ENCODE measurements at regions not wholly inside any gene's neighbourhood (a gene's known extent, or its start where the extent isn't known, plus 50 kb on each side); places are given as distances from the start of the nearest gene placed in this dataset.

DNA sequence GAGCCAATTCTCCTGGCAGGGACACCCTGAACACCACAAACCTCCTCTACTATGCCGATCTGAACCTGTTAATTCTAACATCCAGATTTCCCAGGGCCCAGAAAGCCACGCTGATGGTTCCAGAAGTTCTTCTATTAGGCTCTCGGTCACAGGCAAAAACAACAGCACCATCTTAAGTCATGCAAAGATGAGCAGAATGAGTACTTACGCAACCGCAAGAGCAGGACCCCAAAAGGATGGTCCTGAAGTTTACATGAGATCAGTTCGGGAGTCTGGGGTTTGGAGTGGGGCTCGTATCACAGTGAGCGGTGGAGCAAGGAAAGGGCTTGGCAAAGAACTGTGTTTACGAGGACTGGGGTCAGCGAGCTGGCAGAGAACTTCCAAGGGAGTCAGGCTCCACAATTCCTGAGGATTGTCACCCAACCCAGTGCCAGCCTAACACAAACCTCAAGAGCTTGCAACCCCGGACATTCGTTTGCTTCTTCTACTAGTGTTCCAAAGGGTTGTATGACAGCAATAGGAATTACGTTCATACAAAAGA is 532.6 kb downstream of the TNS3 start:
- no peak for FAIRE-seq
- no peak overlapping the region for H4K8ac ChIP-seq (ENCODE audit: extremely low read depth, insufficient read depth, low read length)
- no peak overlapping the region for H2BK120ac ChIP-seq (replicated peaks; ENCODE audit: low read depth, low read length)

More for the DNA sequence above, 532.6 kb downstream of the TNS3 start:
- Histone ChIP-seq H3K9me3 (ENCODE audit: insufficient read depth in 2 of 2, low read depth in 1 of 2, low read length in 1 of 2) (no peaks in the 10 kb centered on the region), H2BK12ac (ENCODE audit: low read depth, low read length) (no peak overlapping the region), H4K5ac (ENCODE audit: insufficient read length, low read depth, low read length) (no peak overlapping the region), H2AK5ac (ENCODE audit: low read depth, low read length) (no peak overlapping the region), H3K27me3 (replicated peaks in 1 of 4; ENCODE audit: control insufficient read depth in 3 of 4, extremely low read depth in 1 of 4, insufficient read depth in 3 of 4, low read length in 3 of 4) (no peaks in the 10 kb centered on the region), H3K9ac (replicated peaks in 1 of 4; ENCODE audit: extremely low read depth in 1 of 4, low read depth in 3 of 4, low read length in 3 of 4) (no peak overlapping the region), H3K4me2 (ENCODE audit: insufficient read depth in 1 of 2, low read depth in 2 of 2, low read length in 2 of 2) (no peak overlapping the region), H3K79me1 (ENCODE audit: low read depth, low read length) (no peaks in the 10 kb centered on the region), H3K79me2 (ENCODE audit: control insufficient read depth in 1 of 2, insufficient read depth in 2 of 2, low read length in 2 of 2) (no peaks in the 10 kb centered on the region), H2BK20ac (ENCODE audit: low read length) (no peak overlapping the region), H2AFZ (ENCODE audit: low read length) (no peak overlapping the region), H3K56ac (replicated peaks; ENCODE audit: insufficient read length, low read depth, low read length) (no peak overlapping the region), H3K27ac (ENCODE audit: low read depth, low read length) (no peak overlapping the region), H3K4me3 (ENCODE audit: extremely low read depth in 1 of 4, insufficient read depth in 2 of 4, low read depth in 3 of 4, low read length in 4 of 4) (no peak overlapping the region), H3K14ac (ENCODE audit: insufficient read length) (no peak overlapping the region), H4K20me1 (replicated peaks in 1 of 2; ENCODE audit: control insufficient read depth in 1 of 2, insufficient read depth in 2 of 2, low read length in 2 of 2) (no peaks in the 10 kb centered on the region), H3K36me3 (ENCODE audit: control insufficient read depth in 2 of 4, insufficient read depth in 4 of 4, low read length in 3 of 4) (no peaks in the 10 kb centered on the region), H2BK15ac (ENCODE audit: low read length) (no peak overlapping the region), H3K18ac (ENCODE audit: extremely low read depth, low read length) (no peak overlapping the region), H4K91ac (replicated peaks; ENCODE audit: insufficient read length, low read length) (no peak overlapping the region), H3K23me2 (ENCODE audit: low read depth, low read length) (no peaks in the 10 kb centered on the region), H3K23ac (ENCODE audit: insufficient read length) (no peak overlapping the region), H3K4ac (replicated peaks; ENCODE audit: insufficient read length, low read depth, low read length) (no peak overlapping the region), H2BK5ac (ENCODE audit: low read depth, low read length) (no peak overlapping the region), H3K4me1 (replicated peaks in 1 of 4; ENCODE audit: control insufficient read depth in 3 of 4, insufficient read depth in 4 of 4, low read length in 3 of 4) (peaks cover 0 to 2% (median 0%) of the 10 kb centered on the region in 4 experiments; a peak in 1 of 7 replicates)
- DNase-seq (ENCODE audit: low read depth in 1 of 2, low spot score in 2 of 2): no peak
- no peak for TF ChIP-seq KDM1A (IDR thresholded peaks at IDR 0.05; ENCODE audit: borderline replicate concordance, low read length)
- no peak for TF ChIP-seq HDAC2 (IDR thresholded peaks at IDR 0.05; ENCODE audit: borderline replicate concordance in 1 of 2, low read depth in 2 of 2, low read length in 2 of 2)
- TF ChIP-seq EZH2 (IDR thresholded peaks at IDR 0.05; ENCODE audit: low read depth, low read length, severe bottlenecking): no peak
- ChIA-PET POLR2A (ENCODE audit: partially characterized antibody) (no interaction called here), CTCF (ENCODE audit: partially characterized antibody) (interaction anchor here (0.7 to 1.4 kb wide), 2 partner anchors 38 to 1159 kb away, joined by 3 read pairs; no protein-coding TSS in a partner anchor)
- 85% methylated on average over 13 of the region's 13 CpGs; no CpG with 5 or more reads in 1 of the 2 experiments for WGBS, 2 experiments (ENCODE audit: extremely low coverage in 1 of 2, insufficient coverage in 1 of 2, insufficient read length in 1 of 2, insufficient replicate concordance in 2 of 2, low coverage in 1 of 2, low lambda C conversion rate in 2 of 2, missing lambda C conversion rate in 1 of 2)

Data from H1 (cell line).